LoVo (cell line): ENCODE measurements at regions not wholly inside any gene's neighbourhood (a gene's known extent, or its start where the extent isn't known, plus 50 kb on each side); places are given as distances from the start of the nearest gene placed in this dataset.
"Not testable (repeated sequence)": the region's sequence is repeated elsewhere in the genome, so short reads cannot be mapped to it uniquely, and the experiment has no call there.

Source experiments
- DNase-seq: peaks from one replicate; pipeline ENCODE4 v3.0.0-alpha.2; 2016; ENCODE audit warnings: low spot score

DNA sequence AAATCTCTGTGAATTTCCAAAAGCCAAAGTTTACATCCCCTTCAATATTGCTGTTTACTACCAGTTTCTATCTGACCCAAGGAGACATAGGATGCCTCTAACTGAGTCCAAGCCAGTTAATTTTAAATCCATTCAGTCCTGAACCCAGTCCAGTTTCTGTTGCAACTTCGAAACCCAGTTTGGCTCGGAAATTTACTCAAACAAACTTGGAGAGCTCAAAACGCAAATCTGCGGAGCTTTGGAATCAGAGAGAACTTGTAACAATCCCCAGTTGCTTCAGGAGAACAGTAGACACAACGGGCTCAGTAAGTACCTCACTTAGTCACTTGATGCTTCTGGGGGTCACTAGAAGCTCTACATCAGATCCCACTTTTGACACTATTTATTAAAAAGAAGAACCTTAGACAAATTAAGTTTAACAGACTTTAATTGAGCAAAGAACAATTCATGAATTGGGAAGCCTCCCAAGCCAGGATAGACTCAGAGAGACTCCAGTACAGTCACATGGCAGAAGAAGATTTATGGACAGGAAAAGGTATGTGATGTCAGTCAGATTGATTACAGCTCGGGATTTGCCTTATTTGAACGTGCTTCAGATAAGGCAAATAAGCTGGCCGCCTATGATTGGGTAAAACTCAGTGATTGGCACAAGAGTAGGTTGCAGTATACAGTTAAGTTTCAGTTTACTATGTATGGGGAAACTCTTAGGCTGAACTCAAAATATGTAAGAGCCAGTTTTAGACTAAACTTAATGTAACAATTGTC is 118.0 kb downstream of the RFPL4B start:
- DNase-seq: no peak

DNA sequence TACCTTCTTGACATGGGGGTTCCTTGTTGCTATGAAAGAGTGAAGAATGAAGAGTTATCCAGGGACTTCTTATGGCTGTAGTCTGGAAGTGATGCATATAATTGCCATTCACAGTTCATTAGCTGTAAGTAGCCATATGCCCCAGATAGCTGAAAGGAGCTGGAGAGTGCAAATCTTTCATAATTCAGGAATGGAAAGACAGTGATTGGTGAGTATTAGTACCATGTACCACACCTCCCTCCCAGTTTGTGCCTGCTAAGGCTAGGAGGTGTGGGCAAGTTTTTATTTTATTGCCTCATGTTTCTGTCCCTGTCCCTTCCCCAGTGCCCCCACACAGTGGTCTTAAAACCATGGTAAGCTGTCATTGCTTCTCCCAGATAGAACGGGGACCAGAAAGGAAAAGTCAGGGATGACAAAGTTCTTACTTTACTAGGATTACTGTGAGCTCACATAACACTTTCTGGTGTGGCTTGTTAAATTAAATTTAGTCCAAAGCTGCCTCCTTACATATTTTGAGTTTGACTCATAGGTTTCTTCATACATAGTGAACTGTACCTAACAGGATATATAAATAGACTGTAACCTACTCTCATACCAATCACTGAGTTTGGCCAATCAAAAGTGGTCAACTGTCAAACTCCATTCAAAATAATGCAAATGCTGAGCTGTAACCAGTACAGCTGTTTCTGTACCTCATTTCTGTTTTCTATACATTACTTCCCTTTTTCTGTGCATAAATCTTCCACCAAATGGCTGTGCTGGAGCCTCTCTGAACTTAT is 119.4 kb downstream of the RFPL4B start:
- no peak for DNase-seq

DNA sequence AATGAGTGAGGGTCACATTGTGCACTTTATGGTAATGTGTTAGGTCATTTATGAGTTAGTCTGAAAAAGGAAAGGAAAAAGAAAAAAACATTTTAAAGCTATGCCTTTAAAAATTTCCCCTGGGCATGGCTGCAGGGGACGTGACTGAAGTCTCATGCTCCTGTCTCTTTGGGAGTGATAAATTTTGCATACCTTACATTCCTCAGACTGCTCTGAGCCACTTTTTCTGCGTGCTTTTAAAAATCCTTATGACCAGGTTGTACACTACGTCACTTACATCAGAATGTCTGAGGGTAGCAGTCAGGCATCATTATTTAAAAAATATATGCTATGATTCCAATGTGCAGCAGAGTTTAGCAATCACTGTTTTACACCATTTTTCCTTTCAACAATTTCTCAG is 121.2 kb downstream of the RFPL4B start:
- DNase-seq: no peak

DNA sequence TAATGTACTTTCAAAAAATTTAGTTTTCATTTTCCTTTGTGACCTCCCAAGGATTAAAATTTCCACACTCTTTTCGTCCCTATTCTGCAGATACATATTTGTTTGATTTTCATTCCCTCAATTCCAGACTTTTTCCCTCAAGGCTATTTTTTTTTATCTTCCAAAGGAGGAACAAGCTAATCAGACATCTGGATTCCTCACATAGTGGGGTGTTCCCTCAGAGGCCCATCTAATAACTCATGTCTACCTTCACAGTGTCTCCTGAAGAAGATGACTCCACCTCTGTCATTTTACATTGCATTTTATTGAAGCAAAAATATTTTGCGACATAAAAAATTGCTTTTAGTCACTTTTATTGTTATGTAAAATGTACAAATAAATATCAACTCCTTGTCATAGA is 122.2 kb downstream of the RFPL4B start:
- DNase-seq: no peak

DNA sequence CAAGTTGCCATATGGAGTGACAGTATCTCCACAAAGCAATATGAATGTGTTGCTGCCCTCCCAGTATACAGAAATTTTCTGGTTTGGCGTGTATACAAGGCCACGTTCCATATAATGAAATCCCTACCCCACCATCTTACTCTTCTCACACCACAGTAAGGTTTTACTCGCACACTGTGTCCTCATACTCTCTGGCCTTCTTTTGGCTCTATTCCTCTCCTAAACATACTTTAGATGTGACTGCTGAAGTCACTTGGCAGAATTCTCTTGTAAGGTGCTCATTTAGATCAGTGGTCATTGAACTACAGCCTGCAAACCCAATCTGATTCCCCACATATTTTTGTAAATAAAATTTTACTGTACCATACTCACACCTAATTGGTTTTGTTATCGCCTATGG is 123.2 kb downstream of the RFPL4B start:
- no peak for DNase-seq

DNA sequence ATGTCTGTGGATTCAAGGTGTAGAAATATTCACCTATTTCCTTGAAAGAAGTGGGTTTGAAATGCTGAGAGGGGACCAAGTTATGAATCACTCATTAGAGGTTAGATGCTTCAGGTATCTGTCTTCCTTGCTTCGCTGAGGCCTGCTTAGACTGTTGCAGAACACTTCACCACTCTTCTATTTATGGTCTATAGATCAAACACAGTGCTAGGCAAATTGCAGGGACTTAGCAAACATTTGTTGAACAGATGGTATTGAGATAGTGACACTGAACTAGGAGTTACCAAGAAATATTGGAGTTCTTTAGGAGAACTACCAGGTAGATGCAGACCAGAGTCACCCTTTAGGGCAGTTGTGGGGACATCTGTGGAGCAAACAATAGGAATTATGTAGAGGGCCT is 123.8 kb downstream of the RFPL4B start:
- DNase-seq: no peak

DNA sequence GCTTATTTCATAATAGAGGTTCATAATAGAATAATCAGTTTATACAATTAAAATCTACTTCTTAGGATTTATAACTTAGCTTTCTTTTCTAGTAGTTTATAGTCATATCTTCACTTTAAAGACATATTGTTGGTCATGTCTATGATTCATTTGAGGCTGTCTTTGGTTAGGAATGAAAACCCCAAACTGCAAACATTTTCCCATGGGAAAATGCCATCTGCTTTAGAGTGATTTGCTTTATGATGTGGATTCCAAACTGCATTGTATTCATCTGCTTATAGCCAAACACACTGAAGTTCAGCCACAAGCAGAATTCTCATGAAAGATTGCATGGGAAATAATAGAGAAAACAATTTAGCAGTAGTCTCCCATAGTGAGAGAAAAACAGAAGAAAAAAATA is 128.0 kb downstream of the RFPL4B start:
- DNase-seq: no peak

DNA sequence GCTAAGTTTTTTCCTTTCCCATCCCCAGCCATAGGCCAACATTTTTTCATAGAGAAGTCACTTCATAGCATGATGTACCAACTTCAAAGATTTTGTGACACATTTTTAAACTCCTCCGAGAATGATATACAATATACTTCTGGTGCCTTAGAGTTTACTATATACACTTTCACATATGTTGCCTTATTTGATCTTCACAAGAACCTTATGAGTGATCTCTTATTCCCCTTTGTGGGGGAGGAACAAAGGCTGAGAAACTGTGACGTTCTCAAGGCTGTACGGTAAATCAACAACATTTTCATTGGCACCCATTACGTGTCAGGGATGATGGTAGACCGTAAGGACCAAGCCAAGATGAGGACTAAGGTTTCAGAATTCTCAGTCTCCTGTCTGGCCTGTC is 130.0 kb downstream of the RFPL4B start:
- DNase-seq: no peak

DNA sequence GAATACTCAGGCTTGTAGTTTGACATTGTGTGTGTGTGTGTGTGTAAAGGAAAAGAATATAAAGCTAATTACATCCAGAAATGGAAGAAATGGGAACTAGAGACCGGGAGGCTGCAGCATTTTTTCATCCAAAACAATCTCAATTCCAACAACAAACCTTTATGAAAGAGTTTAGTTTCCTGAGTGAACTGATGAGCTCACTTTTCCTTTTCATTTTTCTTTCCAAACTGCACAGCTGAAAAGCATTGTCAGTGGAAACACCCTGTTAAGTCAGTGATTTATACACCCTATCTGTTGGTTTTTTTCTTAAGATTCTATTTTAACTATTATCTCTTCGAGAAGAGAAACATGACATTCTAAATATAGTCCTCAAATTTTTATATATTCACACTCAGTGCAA is 130.9 kb downstream of the RFPL4B start:
- no peak for DNase-seq

DNA sequence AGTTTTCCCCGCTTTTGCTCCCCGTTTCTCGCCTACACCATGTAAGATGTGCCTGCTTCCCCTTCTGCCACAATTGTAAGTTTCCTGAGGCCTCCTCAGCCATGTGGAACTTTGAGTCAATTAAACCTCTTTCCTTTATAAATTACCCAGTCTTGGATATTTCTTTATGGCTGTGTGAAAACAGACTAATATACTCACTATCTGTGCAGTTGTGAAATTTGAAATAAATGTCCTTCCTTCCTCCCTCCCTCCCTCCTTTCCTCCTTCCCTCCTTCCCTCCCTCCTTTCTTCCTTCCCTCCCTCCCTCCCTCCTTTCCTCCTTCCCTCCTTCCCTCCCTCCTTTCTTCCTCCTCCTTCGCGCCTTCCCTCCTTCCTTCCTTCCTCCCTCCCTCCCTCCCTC is 132.8 kb downstream of the RFPL4B start:
- not testable (repeated sequence) for DNase-seq

DNA sequence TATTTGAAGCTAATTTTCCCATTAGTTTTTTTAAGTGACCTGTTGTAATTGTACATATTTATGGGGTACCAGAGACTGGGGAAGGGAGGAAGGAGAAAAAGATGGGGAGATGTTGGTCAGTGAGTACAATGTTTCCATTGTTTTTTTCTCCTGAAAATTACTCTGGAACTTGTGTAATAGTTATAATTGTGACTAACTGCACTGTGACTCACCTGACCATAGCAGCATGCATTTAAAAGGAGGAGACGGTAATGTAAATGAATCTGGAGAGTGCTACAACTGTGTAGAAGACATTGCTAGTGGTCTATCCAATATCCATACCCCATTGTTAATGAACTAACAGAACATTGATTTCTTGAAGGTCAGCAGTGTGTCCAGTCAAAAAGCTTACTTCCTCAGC is 133.4 kb downstream of the RFPL4B start:
- DNase-seq: no peak

DNA sequence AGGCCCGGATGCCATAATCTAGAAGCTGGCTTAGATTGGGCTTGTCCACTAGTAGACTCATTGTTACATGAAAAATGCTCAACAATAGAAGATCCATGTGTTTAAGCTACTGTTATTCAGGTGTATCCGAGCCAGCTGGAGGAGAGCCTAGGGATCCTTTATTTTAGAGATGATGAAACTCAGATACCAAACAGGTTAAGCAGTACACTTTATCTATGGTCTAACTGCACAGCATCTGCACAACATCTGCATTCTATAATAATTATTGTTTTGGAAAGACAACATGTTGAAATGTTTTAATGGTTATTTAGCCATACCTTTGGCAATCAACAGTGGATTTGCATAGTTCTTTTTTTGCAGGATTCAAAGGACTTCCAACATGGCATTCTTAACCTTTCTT is 134.1 kb downstream of the RFPL4B start:
- no peak for DNase-seq

DNA sequence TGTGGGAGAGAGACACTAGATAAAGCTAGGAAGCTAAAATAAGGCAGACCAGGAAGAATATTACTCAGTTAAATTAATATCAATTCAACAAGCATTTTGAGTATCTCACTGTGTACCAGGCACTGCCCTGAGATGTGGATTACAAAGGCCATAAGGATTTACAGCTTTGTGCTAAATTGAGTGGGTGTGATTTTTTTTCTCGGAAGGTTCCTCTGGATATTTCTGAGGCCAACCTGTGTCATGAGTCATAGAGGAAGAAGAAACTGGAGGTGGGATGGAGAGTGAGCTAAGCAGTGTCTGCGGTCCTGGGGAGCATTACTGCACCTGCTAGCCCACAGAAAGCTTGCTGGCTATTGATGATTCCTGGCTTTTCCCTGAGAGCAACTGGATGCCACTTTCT is 135.2 kb downstream of the RFPL4B start:
- no peak for DNase-seq

DNA sequence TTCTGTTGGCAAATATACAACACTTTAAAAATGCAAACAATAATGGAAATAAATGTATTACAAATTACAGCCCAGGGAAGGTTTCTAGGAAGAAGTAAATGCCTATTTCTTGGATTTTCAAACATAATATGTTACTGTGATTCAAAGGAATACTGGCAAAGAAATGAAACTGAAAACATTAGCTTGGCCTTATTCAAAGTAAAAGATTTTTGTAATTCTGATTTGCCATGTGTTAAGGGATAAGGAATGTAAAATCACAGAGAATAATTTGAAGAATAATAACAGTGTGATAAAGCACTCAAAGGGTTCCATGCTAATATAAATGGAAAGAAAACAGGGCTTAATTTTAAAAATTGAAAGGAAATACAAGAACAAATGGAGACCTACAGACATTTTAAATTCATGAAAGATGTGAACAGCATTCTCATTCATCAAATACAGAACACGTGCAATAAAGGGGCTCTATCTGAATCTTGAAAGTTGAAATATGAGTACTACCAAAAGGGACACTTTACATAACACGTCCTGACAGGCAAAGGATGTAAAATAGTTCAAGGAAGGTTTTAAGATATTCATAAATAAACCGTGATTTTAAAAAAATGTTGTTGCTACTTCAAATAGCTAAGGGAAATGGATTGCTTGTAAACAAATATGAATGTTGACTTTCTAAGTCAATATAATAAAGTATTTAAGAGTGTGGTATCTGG is 138.1 kb downstream of the RFPL4B start:
- no peak for DNase-seq

DNA sequence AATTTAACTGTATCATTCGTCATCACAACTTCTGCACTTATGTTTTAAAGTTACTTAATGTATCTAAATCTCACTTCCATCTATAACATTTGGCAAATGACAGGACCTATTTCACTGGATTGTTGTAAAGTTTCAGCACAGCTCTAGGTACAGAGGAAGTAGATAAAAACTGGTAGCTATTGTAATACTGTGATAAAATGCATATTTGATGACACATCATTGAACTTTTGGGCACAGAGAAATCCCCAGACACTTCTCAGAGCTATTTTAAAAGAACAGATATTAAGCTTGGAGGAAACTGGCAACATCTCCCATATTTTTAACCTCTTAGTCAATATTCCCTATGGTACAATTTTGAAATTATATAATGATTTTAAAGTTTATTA is 138.7 kb downstream of the RFPL4B start:
- DNase-seq: no peak

DNA sequence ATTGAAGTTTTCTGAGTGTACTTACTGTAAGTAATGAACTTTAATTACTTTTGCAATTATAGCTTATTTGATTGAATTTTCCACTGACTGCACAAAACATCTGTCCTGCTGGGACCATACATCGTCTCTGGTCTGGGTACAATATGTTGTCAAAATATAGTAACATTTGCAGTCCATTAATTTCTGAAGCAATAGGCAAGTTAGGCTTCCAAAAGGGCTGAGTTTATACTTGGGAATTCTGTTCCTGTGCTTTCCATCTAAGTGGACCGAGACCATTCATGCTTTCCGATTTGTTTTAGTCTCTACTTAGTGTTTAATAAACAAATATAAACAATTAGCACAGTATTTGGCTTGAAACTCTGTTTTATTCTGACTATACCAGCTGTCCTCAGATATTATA is 139.3 kb downstream of the RFPL4B start:
- DNase-seq: no peak

DNA sequence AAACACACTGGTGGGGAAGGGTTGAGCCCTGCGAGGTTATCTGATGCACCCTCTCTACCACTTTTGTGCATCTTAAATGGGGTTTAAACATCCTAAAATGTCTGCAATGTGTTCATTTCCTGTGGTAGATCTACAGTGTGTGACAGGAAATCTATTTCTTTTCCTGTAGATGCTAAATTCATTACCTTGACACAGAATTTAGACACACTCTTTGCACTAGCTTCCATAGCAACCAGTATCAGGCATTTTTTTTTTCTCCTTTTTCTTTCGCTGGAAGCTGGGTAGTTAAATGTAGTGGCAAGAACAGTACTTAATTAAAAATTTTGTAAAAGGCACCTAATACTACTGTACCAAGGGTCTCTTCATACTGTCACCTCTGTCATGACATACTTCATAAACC is 141.1 kb downstream of the RFPL4B start:
- DNase-seq: no peak

DNA sequence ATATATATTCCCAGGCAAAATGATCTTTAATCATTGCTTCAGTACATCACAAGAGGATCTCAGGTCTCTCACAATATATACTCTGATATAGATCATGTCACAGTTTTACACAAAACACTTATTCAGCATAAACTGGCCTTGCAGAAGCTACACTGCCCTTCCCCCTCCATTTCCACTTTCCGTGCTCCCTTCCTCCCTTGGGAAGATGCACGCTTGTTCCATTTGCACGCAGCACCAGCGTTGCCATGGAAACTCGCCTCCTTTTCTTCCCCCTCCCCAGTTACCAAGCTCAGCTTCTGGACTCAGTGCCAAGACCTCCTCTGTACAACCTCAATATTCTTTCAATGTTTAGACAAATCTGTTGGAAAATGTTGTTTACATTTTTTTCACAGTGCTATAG is 154.6 kb downstream of the RFPL4B start:
- DNase-seq: no peak

DNA sequence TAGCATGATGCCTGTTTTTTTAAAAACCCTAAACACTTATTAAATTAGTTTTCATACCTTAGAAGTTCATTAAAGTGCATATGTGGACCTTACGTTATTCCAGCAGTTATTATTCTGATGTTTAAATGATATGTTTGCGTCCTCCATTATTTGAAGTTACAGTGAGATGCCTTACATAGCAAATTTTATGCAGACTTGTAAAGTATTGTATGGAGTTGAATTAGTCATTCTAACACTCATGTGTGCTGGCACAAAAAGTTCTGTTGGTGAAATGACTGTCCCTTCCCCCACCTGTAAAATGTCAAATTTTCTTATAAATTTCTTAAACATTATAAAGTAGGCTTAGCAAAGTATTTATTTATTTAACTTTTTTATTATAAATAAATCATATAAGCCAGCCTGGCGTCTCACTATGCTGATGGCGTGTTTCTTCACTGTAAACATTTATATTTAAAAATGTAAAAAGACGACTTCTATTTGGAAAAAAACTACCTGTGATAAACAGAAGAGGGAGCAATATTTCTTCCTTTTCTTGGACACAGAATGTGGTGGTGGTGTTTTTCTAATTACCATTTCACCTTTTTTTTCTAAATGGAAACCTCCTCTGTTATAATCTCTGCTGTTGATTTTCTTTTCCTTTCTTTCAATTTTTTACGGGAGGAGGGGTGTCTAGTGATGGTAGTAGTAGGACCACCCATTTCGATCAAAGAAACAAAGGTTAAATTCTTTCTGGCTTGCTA is 155.4 kb downstream of the RFPL4B start:
- no peak for DNase-seq

DNA sequence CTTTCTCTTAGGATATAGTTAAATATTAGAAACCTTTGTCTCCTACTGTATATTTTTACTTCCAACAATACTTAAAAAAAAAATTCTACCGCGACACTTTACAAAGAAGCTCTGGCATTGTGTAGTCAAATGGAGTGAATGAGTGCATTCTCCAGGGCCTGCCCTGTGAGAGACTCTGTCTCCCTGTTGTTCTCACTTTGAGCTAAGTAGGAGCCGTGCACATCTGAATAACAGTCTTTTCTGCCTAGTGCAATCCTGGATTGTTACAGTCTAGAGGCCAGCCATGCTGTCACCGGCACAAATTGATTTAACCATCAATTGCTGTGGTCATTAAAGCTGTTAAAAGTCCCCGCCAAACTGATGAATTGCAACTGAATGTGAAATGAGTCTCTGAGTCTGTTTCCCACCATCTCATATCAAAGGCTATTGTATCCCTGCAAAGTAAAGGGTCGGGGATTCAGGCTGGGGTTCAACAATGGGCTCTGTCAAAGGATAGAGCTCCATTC is 156.0 kb downstream of the RFPL4B start:
- no peak for DNase-seq

DNA sequence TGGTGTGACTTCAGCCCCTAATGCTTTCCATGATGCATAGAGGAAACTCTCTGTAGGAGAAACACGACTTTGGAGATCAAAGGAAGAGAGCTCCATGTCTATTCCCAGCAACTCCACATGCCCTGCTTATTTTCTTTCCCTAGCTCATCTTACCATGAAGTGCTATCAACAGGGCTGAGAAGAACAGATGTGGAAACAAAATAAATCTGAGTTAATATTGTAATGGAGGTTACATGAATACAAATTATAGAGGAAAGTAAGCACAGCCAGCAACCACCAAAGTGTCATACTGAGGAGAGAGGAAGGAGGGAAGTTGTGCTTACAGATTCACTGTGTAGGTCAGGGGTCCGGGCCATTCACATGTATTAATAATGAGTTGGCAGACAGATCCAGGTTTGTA is 157.5 kb downstream of the RFPL4B start:
- no peak for DNase-seq

DNA sequence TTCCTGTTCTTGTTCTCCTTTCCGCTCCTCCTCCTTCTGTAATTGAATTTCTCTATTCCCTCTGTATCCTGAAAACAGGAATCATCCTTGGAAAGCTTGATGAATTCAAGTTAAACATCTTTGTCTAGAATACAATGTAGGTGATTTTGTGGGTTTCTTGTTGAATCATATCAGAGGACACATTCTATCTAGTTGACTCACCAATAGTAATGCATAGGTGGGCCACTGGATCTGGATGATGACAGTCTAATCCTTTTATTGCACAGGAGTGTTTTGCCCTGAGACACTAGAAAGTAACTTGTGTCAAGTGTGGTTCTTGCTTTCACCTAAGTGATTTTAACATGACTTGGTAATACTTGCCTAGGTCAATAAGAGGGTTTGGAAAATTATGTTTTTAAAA is 164.3 kb downstream of the RFPL4B start:
- DNase-seq: peak; percentile 2
